GM12878 (cell line): ENCODE measurements at regions not wholly inside any gene's neighbourhood (a gene's known extent, or its start where the extent isn't known, plus 50 kb on each side); places are given as distances from the start of the nearest gene placed in this dataset.

Source experiments
- ATAC-seq: fragments of 200-7000 bp; cut with Tn5 transposase; 3 replicates; pipeline ENCODE4 v1.9.1; 2020; ENCODE audit warnings: mild to moderate bottlenecking, moderate library complexity
- BruUV-seq: library from RNA; stranded (reverse); fragments of 400-500 nt; replicated peaks from 2 replicates; lab custom pipeline; 2021; lab: Mats Ljungman, UMichigan
- CTCF ChIA-PET: fragments of 300-600 bp; sonication (Branson Sonifier 250); formaldehyde crosslinking; extraction: SDS; loops from one replicate; lab custom pipeline; 2021; ENCODE audit warnings: inconsistent platforms; lab: Yijun Ruan, JAX
- POLR2A ChIA-PET: fragments of 350-600 bp; formaldehyde crosslinking; extraction: SDS; loops from one replicate; lab custom pipeline; 2021; ENCODE audit warnings: inconsistent platforms; lab: Charles Lee
- RAD21 ChIA-PET: fragments of 300-600 bp; sonication (Branson Sonifier 250); formaldehyde crosslinking; loops from one replicate; lab custom pipeline; 2023; ENCODE audit warnings: antibody characterized with exemption; ENCODE audit not compliant: unreplicated experiment; lab: Charles Lee
- SMC1A ChIA-PET: fragments of 300-600 bp; sonication (Branson Sonifier 250); formaldehyde crosslinking; loops from one replicate; lab custom pipeline; 2023; ENCODE audit not compliant: unreplicated experiment, uncharacterized antibody; lab: Charles Lee
- DNase-seq: peaks from one replicate; pipeline ENCODE4 v3.0.0-alpha.2; 2011; ENCODE audit warnings: low read depth, low spot score
- FAIRE-seq: peaks from 3 replicates; lab custom pipeline; 2011; peaks lifted over from hg19 to GRCh38; lab: Jason Lieb, UNC
- H2AFZ ChIP-seq: 2 replicates; pipeline ENCODE4 v1.6.0; 2011; ENCODE audit warnings: low read depth, low read length, control low read depth; ENCODE audit not compliant: control insufficient read depth
- H3K27ac ChIP-seq: 2 replicates; pipeline ENCODE4 v1.5.1; 2011; ENCODE audit warnings: control low read depth; ENCODE audit not compliant: control insufficient read depth, insufficient read depth
- H3K27me3 ChIP-seq, 2 experiments: replicated peaks in 1 of 2; 2 replicates each; pipeline versions ENCODE4 v1.6.0 to v1.6.1; 2011; ENCODE audit warnings: low read length in 1 of 2; ENCODE audit not compliant: control insufficient read depth in 2 of 2, insufficient read depth in 2 of 2
- H3K36me3 ChIP-seq, 2 experiments: 2 replicates each; pipeline ENCODE4 v1.5.1; 2011; ENCODE audit warnings: low read length in 1 of 2; ENCODE audit not compliant: control insufficient read depth in 2 of 2, insufficient read depth in 2 of 2
- H3K4me1 ChIP-seq: 2 replicates; pipeline ENCODE4 v1.6.1; 2011; ENCODE audit warnings: mild to moderate bottlenecking, low read length, moderate library complexity, mixed read lengths; ENCODE audit not compliant: control insufficient read depth, insufficient read depth
- H3K4me2 ChIP-seq: 2 replicates; pipeline ENCODE4 v1.6.0; 2011; ENCODE audit warnings: control low read depth; ENCODE audit not compliant: control insufficient read depth, insufficient read depth
- H3K4me3 ChIP-seq: fragments of 200-600 bp; sonication (generic); 2 replicates; pipeline ENCODE4 v1.5.1; 2016
- H3K79me2 ChIP-seq: 2 replicates; pipeline ENCODE4 v1.6.0; 2011; ENCODE audit warnings: low read length; ENCODE audit not compliant: control insufficient read depth, insufficient read depth
- H3K9ac ChIP-seq: 2 replicates; pipeline ENCODE4 v1.8.0; 2011; ENCODE audit warnings: low read length, control low read depth, mixed read lengths; ENCODE audit not compliant: control insufficient read depth, insufficient read depth
- H3K9me3 ChIP-seq: replicated peaks from 3 replicates; pipeline ENCODE4 v1.5.1; 2011; ENCODE audit warnings: mild to moderate bottlenecking, low read length; ENCODE audit not compliant: control insufficient read depth, insufficient read depth
- H4K20me1 ChIP-seq: 2 replicates; pipeline ENCODE4 v1.6.0; 2011; ENCODE audit not compliant: control insufficient read depth, insufficient read depth
- E4F1 ChIP-seq: fragments of 450-650 bp; IDR thresholded peaks from 2 replicates; pipeline ENCODE4 v1.6.1; 2018; ENCODE audit warnings: borderline replicate concordance, mild to moderate bottlenecking; ENCODE audit not compliant: partially characterized antibody
- EP300 ChIP-seq, 2 experiments: fragments of 150-350 bp in 1 of 2; IDR thresholded peaks; 2 replicates each; pipeline ENCODE4 v1.6.1; 2011 to 2012; ENCODE audit warnings: low read depth in 2 of 2, low read length in 2 of 2, borderline replicate concordance in 1 of 2, improper control_type of control experiment in 1 of 2, inconsistent platforms in 1 of 2; ENCODE audit not compliant: control insufficient read depth in 1 of 2
- FOS ChIP-seq: IDR thresholded peaks from 3 replicates; pipeline ENCODE4 v1.6.1; 2011; ENCODE audit warnings: borderline replicate concordance; ENCODE audit not compliant: insufficient read length; ENCODE audit errors: extremely low read depth
- GATAD2B ChIP-seq: fragments of 450-650 bp; conservative IDR thresholded peaks from 2 replicates; pipeline ENCODE4 v1.6.1; 2017; ENCODE audit warnings: low read depth, mild to moderate bottlenecking, moderate library complexity
- MLLT1 ChIP-seq: fragments of 450-650 bp; IDR thresholded peaks from 2 replicates; pipeline ENCODE4 v1.6.1; 2016; ENCODE audit warnings: mild to moderate bottlenecking
- MYB ChIP-seq: fragments of 150-350 bp; IDR thresholded peaks from 2 replicates; pipeline ENCODE4 v1.6.1; 2014; ENCODE audit warnings: mild to moderate bottlenecking, low read depth, low read length, borderline replicate concordance
- NKRF ChIP-seq: fragments of 450-650 bp; conservative IDR thresholded peaks from 2 replicates; pipeline ENCODE4 v1.6.1; 2017; ENCODE audit warnings: mild to moderate bottlenecking, moderate library complexity
- RELA ChIP-seq: fragments of 450-650 bp; IDR thresholded peaks from 2 replicates; pipeline ENCODE4 v1.8.0; 2014; ENCODE audit warnings: borderline replicate concordance; ENCODE audit not compliant: partially characterized antibody
- STAT3 ChIP-seq: IDR thresholded peaks from 2 replicates; pipeline ENCODE4 v1.6.1; 2011; ENCODE audit warnings: low read depth, low read length, improper control_type of control experiment
- SUZ12 ChIP-seq: fragments of 200-600 bp; sonication (generic); IDR thresholded peaks from one replicate; pipeline ENCODE4 v1.6.1; 2018; ENCODE audit warnings: antibody characterized with exemption, mild to moderate bottlenecking; ENCODE audit not compliant: unreplicated experiment
- ZBED1 ChIP-seq: IDR thresholded peaks from 2 replicates; pipeline ENCODE4 v1.6.1; 2016; ENCODE audit warnings: borderline replicate concordance
- ZNF207 ChIP-seq: fragments of 450-650 bp; IDR thresholded peaks from 2 replicates; pipeline ENCODE4 v1.6.1; 2014; ENCODE audit warnings: antibody characterized with exemption, mild to moderate bottlenecking, borderline replicate concordance
- ZNF622 ChIP-seq: fragments of 450-650 bp; IDR thresholded peaks from 2 replicates; pipeline ENCODE4 v1.6.1; 2017; ENCODE audit warnings: mild to moderate bottlenecking, inconsistent platforms
- WGBS: methylation state at CpG from one replicate; pipeline ENCODE4 v1.1.6; 2016; ENCODE audit warnings: low lambda C conversion rate; ENCODE audit not compliant: insufficient replicate concordance, insufficient coverage; ENCODE audit errors: missing lambda C conversion rate; 5-methylcytosine and 5-hydroxymethylcytosine counted together
- in situ Hi-C: fragments of 300-500 bp; cut with MboI; formaldehyde crosslinking; loops from 9 replicates; pipeline ENCODE4 v1.14.3; 2018; ENCODE audit warnings: mixed read lengths
- intact Hi-C: fragments of 100-400 bp; cut with micrococcal nuclease; formaldehyde crosslinking; loops from one replicate; pipeline ENCODE4 v1.14.2; 2022; ENCODE audit not compliant: unreplicated experiment
- TF ChIP-seq, protein P1 (sequence below): fragments of 450-650 bp; IDR thresholded peaks from 2 replicates; pipeline ENCODE4 v1.6.1; 2017; ENCODE audit warnings: mild to moderate bottlenecking, moderate library complexity

- WGBS: 0% methylated on average over 1 of the region's 1 CpG
- Histone ChIP-seq H3K4me2 (no peak overlapping the region), H3K9me3 (no peaks in the 10 kb centered on the region; the same call in 1 of the 3 replicates), H3K4me1 (no peaks in the 10 kb centered on the region), H2AFZ (no peak overlapping the region), H4K20me1 (no peaks in the 10 kb centered on the region), H3K27me3 (no peaks in the 10 kb centered on the region; a peak in 2 of 4 replicates), H3K36me3 (no peaks in the 10 kb centered on the region), H3K9ac (no peak overlapping the region), H3K79me2 (no peaks in the 10 kb centered on the region), H3K27ac (no peak overlapping the region), H3K4me3 (no peak overlapping the region)
- intact Hi-C loops (no loop called here), in situ Hi-C loops (no loop called here)
- FAIRE-seq (no peak), ATAC-seq (no peak), DNase-seq (no peak)
- ChIA-PET CTCF (interaction anchor here (1.4 to 2.7 kb wide), 3 partner anchors 15 to 161 kb away, joined by 3 to 9 read pairs (median 6); no protein-coding TSS in a partner anchor), SMC1A (interaction anchor here (0.8 to 1.5 kb wide), 4 partner anchors 10 to 77 kb away, joined by 3 to 4 read pairs (median 3); no protein-coding TSS in a partner anchor), RAD21 (interaction anchor here (0.5 to 1.2 kb wide), 2 partner anchors 59 to 161 kb away, joined by 3 read pairs; partner anchors contain the start of gene PFKFB3), POLR2A (no interaction called here)
- BruUV-seq: no TSS peak
- TF ChIP-seq EP300 (IDR thresholded peaks at IDR 0.05; ENCODE audit: borderline replicate concordance in 1 of 2, control insufficient read depth in 1 of 2, low read depth in 2 of 2, low read length in 2 of 2) (no peak), MLLT1 (no peak), ZNF622 (no peak), GATAD2B (no peak), RELA (no peak), NKRF (no peak), ZBED1 (no peak), MYB (no peak), E4F1 (no peak), FOS (no peak), SUZ12 (no peak), STAT3 (no peak), ZNF207 (no peak)
- TF ChIP-seq, protein P1, sequence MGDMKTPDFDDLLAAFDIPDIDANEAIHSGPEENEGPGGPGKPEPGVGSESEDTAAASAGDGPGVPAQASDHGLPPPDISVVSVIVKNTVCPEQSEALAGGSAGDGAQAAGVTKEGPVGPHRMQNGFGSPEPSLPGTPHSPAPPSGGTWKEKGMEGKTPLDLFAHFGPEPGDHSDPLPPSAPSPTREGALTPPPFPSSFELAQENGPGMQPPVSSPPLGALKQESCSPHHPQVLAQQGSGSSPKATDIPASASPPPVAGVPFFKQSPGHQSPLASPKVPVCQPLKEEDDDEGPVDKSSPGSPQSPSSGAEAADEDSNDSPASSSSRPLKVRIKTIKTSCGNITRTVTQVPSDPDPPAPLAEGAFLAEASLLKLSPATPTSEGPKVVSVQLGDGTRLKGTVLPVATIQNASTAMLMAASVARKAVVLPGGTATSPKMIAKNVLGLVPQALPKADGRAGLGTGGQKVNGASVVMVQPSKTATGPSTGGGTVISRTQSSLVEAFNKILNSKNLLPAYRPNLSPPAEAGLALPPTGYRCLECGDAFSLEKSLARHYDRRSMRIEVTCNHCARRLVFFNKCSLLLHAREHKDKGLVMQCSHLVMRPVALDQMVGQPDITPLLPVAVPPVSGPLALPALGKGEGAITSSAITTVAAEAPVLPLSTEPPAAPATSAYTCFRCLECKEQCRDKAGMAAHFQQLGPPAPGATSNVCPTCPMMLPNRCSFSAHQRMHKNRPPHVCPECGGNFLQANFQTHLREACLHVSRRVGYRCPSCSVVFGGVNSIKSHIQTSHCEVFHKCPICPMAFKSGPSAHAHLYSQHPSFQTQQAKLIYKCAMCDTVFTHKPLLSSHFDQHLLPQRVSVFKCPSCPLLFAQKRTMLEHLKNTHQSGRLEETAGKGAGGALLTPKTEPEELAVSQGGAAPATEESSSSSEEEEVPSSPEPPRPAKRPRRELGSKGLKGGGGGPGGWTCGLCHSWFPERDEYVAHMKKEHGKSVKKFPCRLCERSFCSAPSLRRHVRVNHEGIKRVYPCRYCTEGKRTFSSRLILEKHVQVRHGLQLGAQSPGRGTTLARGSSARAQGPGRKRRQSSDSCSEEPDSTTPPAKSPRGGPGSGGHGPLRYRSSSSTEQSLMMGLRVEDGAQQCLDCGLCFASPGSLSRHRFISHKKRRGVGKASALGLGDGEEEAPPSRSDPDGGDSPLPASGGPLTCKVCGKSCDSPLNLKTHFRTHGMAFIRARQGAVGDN: no peak
Measured at GRCh38 chr10:6363511-6363910, 160.8 kb downstream of the PFKFB3 start.
